GM18861 (cell line): ENCODE measurements at regions not wholly inside any gene's neighbourhood (a gene's known extent, or its start where the extent isn't known, plus 50 kb on each side); places are given as distances from the start of the nearest gene placed in this dataset.

Experiments used
- ATAC-seq: cut with Tn5 transposase; IDR thresholded peaks from one replicate; pipeline ENCODE4 v1.9.1; 2021; ENCODE audit not compliant: unreplicated experiment

GRCh38 chr10:5305374-5305773, 59.4 kb upstream of the UCN3 start:
- ATAC-seq: no peak

GRCh38 chr10:5310914-5311313, 53.9 kb upstream of the UCN3 start:
- ATAC-seq: no peak

- no peak for ATAC-seq
Measured at GRCh38 chr10:5311617-5312016, 53.1 kb upstream of the UCN3 start.

GRCh38 chr10:5314840-5315239, 49.9 kb upstream of the UCN3 start:
- ATAC-seq: no peak
